Esophagus muscularis mucosa (tissue), 3 donors: ENCODE measurements at regions not wholly inside any gene's neighbourhood (a gene's known extent, or its start where the extent isn't known, plus 50 kb on each side); places are given as distances from the start of the nearest gene placed in this dataset.

Source experiments
- POLR2AphosphoS5 ChIP-seq, 2 donors: sonication (generic); formaldehyde crosslinking; IDR thresholded peaks; one replicate each; pipeline ENCODE4 v1.6.1; 2017; ENCODE audit warnings: antibody characterized with exemption in 2 of 2
- TF ChIP-seq, protein P1 (sequence below), 3 experiments: fragments of 200-600 bp in 2 of 3; fragments of 450-650 bp in 1 of 3; sonication (generic) in 2 of 3; IDR thresholded peaks; one replicate each; pipeline ENCODE4 v1.5.1; 2017 to 2019; ENCODE audit warnings: antibody characterized with exemption in 3 of 3, mild to moderate bottlenecking in 2 of 3, moderate library complexity in 1 of 3

DNA sequence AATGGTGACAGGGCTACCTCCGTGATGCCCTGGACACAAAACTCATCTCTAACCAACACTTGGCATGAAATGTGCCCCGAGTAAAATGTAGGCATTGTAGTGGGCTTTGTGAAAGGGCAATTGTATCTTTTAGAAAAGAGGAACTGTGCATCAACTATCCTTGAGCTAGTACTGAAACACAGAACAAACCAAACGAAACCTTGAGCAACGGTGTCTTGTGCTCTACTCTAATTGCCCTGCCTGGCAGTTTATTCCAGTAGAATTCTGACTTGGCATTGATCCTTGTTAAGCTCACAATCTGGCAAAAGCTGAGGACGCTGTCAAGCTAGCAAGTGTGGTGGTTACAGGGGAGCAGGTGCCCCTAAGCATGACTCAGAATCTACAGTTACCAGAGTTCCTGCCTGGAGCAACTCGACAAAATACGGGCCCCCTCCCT lies 707.1 kb upstream of the SPRY2 start:
- TF ChIP-seq, protein P1, sequence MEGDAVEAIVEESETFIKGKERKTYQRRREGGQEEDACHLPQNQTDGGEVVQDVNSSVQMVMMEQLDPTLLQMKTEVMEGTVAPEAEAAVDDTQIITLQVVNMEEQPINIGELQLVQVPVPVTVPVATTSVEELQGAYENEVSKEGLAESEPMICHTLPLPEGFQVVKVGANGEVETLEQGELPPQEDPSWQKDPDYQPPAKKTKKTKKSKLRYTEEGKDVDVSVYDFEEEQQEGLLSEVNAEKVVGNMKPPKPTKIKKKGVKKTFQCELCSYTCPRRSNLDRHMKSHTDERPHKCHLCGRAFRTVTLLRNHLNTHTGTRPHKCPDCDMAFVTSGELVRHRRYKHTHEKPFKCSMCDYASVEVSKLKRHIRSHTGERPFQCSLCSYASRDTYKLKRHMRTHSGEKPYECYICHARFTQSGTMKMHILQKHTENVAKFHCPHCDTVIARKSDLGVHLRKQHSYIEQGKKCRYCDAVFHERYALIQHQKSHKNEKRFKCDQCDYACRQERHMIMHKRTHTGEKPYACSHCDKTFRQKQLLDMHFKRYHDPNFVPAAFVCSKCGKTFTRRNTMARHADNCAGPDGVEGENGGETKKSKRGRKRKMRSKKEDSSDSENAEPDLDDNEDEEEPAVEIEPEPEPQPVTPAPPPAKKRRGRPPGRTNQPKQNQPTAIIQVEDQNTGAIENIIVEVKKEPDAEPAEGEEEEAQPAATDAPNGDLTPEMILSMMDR (IDR thresholded peaks at IDR 0.05): no peak
- TF ChIP-seq POLR2AphosphoS5 (IDR thresholded peaks at IDR 0.05): no peak
